Activated CD4-positive, CD25-positive, alpha-beta regulatory T cell treated with anti-CD3 and anti-CD28 coated beads, Interleukin-2, amount 50 U/mL, for 24 hours (primary cell): ENCODE measurements at regions not wholly inside any gene's neighbourhood (a gene's known extent, or its start where the extent isn't known, plus 50 kb on each side); places are given as distances from the start of the nearest gene placed in this dataset.

Experiments
- ATAC-seq, 2 donors: fragments of 150-1000 bp; cut with Tn5 transposase; one replicate each; pipeline ENCODE4 v1.10.0; 2021; ENCODE audit warnings: mild to moderate bottlenecking in 1 of 2, moderate library complexity in 1 of 2

DNA sequence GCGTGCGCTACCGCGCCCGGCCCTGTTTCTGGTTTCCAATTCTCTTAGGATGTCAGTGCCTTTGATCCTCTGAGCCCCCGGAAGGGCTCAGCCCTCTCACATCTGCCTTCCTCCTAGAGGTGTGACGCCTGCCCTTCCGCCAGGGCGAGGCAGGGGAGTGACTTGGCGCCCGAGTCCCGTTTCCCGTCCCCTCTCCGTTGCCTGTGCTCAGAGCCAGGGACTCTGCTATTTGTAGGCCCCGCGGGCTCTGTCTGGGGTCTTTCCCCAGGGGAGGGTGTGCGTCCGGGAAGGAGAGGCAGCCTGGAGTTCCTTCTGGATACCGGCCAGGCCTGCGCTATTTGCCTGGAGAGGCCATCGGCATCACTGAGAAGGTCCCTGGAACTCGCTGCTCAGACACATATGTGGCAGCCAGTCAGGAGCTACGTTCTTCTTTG is 103.7 kb upstream of the TAF1B start:
- ATAC-seq = peak; percentile 60 to 69

DNA sequence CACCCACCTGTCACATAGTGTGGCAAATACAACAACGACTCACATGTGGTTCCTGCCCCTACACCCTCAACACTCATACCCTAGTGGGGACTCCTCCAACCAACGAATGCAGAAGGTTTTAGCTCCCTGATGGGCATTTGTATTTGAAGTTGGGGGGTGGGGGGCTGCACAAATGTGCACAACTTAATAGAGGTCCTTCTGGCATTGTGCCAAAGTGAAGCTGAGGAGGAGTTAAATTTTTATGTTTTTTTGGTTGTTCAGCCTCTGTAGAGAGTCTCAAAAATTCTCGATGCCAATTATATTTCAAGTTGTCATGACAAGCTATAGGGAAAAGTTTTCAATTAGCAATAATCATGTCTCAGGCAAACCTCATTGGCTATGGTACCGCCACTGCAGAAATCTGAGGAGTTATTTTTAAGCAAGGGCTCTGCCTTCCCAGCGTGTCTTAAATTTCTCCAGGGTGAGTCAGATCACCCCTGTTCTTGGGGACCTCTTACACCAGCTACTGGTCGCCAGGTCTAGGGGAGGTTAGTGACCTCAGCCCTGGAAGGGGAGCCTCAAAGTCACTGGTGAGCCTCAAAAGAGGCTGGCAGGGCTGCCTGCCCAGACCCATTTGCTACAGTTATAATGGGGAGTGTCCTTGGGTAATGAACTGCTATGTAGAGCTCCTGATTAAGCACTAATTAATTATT is 102.7 kb upstream of the TAF1B start:
- ATAC-seq = no peak

DNA sequence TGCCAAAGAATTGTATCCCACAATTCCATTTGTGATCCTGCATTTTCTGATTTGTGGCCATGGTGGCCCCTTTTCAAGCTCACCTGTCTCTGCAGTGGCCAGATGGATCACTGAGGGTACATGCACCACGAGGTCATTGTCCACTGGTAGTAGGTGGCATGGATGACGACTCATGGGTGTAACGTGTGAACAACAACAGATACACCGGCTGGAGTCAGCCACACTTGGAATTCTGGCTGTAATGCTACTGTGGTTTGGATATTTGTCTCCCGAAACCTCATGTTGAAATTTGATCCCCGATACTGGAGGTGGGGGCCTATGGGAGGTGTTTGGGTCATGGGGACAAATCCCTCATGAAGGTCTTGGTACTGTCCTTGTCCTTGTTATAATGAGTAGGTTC is 102.2 kb upstream of the TAF1B start:
- no peak for ATAC-seq

DNA sequence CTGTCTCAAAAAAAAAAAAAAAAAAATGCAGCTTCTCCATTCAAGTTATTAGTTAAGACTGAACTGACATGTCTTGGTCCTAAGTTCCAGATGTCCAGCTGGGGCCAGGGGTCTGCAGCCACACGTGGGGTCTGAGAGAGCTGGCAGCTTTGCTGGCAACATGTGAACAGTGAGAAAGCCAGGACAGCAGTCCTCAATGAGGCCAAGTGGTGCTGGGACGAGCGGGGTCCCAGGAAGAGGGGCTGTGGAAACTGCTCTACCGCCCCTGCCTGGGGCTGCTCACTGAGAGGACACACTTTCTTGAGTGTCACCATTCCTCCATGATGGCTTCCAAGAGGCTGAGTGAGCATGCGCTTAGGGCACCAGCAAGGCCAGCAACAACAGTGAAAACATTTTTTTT is 100.7 kb upstream of the TAF1B start:
- no peak for ATAC-seq

DNA sequence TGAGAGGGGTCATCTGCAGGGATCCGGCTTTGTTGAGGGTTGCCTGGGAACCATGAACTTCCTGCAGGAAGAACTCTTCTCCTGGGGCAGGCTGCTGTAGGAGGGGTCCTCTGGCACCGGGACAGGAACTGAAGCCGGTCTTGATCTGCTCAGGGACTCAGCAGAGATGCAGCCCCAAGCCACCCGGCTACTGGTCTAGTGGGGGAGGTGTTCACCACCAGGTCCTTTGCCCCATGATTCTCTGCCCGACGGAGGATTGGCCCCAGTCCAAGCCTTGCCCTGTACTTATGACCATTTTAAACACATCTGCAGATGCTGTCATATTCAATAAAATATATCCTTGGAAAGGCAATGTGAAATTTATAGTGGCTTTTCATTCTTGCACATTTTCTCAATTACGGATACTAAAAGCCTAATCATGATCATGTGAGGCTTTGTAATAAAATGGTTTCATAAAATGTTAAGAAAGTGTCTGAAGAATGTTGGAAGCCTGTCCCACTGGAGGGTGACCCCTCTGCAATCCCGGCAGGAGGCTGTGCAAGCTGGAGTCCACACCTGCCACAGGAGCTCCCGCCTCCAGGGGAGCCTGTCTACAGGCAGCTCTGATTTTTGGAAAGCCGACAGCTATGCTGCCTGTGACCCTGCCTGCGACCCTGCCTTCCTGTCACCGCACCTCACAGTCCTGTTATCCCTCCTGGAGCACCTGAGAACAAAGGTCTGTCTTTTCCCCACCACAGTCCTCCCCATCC is 98.8 kb upstream of the TAF1B start:
- ATAC-seq = no peak

DNA sequence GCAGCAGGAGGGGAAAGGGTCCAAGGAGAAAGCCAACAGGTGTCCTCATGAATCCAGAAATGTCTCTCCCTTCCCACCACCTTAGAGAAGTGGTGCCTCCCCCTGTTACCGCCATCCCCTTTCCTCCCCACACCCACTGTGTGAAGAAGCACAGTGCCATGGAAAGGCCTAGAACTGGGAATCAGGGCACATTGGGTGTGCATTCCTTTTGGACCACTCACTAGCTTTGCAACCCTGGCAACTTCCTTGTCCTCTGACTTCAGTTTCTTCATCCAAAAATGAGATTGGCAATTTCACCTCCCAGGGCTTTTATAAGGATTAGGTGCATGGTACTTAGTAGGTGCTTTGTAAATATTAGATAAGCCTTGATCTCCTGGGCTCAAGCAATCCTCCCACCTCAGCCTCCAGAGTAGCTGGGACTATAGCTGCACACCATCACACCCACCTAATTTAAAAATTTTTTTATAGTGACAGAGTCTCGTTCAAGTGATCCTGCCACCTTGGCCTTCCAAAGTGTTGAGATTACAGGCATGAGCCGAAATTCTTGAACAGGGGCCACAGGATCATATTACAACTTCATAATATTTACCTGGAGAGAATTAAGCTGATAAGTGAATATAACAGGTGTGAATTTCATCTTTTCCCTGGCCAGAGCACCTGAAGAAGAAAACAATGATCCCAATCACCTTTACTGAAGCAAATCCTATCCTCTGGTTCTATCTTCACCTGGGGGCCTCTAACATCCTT is 97.9 kb upstream of the TAF1B start:
- no peak for ATAC-seq

DNA sequence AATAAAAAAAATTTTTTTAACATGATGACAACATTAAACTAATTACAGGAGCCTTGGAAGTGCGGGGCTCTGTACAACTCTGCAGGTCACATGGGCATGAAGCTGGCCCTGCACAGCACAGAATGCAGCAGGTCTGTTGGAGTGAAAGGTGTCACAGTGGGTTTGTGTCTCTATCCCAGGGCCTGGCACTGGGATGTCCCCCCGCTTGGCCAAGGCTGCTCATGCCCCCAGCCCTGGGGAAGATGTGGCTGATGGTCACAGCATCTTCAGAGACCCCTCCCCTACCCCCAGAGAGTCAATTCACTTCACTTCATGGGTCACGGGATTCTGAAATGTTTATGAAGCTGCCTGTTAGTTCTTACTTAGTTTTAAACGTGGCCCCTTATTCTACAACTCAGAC is 95.9 kb upstream of the TAF1B start:
- no peak for ATAC-seq

DNA sequence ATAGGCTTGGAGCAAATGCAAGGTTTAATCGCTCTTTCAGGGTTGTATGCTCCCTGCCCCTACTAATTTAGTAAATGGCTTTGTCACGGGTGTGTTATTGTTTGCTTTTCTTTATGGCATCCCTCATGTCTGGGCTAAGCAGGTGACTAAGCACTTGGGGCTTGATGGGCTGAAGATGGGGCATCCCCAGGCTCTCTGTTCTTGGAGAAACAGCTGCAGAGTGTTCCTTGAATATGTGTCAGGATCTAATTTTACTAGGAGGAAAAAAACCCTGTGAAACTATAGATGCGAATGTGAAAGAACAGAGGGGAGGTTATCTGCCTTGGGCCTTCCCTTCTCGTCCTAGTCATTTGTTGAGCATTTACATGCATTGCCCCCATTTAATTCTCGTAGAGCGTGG is 94.7 kb upstream of the TAF1B start:
- ATAC-seq = peak; percentile 55 to 61

DNA sequence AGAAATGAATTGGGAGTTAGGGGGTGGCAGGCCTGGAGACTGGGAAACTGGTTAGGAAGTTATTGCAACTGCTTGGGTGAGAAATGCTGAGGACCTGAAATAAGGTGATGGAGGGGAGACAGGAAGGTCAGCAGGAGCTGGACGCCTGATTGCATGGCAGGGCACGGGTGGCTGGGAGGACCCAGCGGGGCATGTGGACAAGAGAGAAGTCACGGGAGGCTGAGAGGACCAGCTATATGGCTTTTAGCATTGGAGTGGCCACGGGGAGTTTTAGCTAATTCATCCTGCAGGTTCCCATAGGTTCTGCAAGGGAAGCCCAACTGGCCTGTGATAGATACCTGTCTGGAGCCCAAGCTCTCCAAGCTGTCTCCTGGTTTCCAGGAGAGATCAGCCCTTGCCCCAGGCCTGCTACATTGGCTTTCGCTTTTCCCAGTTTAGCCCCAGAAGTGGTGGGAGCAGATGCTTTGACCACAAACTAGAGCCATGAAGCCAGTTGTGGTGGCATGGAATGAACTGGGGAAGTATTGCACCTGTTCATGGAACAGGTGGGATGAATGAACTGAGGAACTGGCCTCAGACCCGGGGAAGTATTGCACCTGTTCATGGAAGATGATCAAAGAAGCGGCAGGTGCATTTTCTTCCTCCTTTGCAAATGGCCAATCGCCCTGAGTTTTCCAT is 93.6 kb upstream of the TAF1B start:
- no peak for ATAC-seq

DNA sequence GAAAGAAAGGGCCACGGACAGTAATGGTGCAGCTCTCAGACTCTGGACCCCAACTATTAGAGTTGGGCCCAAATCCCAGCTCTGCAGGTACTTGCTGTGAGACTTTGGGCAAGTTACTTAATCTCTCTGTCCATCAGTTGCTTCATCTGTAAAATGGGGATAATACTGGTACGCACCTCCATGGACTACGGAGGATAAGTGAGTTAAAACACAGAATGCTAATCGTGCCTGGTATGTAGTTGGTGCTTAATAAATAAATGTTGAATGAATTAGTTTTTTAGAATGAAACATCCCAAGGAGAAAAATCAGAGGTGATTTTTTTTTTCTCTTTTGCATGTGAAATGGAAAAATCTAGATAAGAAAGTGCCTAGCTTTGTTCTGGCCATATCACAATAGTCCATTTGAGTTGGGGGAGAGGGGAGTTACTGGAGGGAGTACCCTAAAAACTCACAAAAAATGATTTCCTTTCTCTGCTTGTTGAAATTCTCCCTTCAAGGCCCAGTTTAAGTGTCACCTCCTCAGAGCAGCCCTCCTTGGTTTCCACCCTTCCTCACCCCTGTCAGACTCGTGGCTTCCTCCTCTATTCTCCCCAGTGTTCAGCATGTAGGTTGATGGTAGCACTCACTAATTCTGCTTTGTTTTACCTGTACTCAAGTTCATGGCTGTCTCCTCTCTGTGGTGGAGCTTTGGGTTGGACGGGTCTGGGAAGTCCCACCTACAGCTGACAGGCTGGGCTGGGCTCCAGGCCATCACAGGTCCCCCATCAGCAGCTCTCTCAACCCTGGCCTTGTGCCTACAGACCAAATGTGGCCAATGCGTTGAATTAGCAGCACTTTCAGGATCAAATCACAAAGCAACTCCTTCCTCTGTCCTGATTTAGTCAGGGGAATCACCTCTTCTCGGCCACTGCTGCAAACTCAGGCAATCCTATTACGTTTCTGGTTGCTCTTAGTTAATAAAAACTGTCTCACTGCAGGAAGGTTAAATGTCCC is 92.8 kb upstream of the TAF1B start:
- no peak for ATAC-seq

DNA sequence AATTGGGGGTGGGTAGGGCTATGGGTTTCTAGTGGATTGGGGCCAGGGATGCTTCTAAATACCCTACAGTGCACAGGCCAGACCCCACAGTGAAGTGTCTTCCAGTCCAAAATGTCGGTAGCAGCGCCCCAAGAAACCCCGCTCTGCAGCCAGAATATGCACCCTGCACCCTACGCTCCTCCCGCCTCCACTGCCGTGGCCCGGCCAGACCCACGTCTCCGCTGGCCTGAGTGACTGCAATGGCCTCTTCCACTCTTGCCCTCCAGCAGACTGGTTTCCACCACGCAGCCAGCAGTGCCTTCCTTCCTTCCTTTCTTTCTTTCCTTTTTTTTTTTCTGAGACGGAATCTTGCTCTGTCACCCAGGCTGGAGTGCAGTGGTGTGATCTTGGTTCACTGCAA is 91.4 kb upstream of the TAF1B start:
- ATAC-seq = no peak

DNA sequence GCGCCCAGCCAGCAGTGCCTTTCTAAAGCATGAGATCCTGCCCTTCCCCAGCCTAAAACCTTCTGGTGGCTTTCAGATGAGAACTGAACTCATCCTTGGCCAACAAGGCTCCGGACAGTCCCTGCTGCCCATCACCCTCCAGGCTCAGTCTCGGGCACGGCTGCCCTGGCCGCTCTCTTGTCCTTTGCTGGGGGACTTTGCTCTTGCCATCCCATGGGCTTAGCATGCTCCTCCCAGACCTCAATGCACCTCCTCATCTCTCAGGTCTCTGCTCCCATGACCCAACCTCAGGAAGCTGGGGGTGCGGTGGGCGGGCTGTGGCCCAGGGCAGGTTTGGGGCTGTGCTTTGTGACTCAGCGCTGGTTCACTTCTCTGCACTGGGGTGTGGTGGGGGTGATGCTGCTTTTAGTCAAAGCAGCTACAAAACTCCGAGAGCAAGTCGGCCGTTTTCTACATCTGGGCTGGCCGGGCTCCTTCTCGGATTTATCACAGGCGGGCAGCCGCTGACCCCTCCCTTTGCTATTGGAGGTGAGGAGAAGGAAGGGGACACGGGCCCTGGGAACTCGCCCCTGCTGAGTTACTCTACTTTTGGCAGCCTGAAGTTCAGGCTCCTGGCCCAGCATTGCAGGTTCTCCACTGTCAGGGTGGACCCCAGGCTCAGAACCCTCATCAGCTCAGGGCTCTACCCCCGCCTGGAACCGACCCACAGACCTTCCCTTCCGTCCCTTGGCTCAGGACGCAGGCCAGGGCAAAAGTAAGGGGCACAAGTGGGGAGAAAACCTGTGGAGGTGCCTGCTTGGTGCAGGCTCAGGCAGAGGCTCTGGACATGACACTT is 90.6 kb upstream of the TAF1B start:
- ATAC-seq = peak; percentile 77 to 79

DNA sequence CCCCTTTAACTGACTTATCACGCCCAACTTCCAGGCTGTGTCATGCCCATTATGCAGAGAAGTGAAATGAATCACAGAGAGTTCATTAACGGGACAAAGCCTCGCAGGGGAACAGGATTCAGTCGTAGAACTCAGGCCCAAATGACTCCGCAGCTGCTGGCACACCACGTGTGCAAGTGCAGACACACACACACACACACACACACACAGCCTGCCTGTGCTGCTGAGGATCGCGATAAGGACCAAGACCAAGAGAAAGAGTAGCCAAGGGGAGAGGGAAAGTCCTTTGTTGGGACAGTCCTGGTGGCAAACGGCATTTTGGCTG is 90.0 kb upstream of the TAF1B start:
- peak; percentile 75 to 76 for ATAC-seq

DNA sequence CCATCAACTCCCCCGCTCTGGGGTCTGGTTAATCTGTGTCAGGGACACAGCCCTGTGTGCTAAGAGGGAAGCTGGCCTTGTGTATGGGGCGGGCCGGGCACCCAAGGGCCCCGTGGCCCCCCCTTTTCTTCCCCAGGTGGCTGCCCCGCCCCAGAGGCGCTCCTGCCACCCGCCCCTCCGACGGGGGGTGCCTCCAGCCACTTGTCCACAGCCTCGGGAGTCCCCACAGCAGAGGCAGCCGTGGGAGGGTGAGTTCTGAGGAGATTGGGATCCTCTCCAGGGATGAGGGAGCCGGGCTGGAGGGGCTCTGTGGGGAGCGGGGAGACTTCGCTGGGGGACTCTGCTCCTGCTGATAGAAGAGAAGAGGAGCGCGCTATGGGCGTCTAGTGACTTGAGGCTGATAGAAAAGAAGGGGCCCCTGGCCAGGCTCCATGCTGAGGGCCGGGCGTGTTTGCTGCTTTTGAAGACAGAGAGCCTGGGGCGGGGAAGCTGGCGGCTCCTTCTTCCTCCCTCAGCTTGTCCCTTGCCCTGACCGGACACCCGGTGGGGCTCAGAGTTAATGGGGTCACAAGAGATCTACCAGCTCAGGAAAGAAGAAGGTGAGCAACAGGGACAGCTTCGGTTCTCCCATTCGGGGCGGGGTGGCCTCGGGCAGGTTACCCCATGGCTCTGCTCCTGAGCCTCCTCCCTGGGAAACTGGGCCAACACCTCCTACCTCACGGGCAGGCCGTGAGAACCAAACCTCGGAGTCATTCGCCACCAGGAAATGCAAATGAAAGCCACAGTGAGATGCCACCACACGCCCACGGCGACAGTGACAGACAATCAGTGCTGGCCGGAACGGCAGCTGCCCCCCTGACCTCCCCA is 89.4 kb upstream of the TAF1B start:
- ATAC-seq = peak; percentile 10 to 25

DNA sequence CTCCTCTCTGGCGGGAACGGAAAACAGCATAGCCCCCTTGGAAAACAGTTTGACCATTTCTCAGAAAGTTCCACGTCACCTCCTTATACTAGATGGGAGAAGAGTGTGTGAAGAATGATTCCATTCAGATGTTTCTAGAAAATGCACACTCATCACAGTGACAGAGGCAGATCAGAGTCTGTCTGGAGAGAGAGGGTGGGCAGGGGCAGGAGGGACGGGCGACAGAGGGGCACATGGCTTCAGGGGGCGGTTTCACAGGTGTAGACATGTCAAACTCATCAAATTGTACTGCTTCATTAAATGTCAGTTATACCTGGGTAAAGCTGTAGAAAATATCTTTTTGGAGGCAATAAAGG is 88.8 kb upstream of the TAF1B start:
- ATAC-seq = no peak

DNA sequence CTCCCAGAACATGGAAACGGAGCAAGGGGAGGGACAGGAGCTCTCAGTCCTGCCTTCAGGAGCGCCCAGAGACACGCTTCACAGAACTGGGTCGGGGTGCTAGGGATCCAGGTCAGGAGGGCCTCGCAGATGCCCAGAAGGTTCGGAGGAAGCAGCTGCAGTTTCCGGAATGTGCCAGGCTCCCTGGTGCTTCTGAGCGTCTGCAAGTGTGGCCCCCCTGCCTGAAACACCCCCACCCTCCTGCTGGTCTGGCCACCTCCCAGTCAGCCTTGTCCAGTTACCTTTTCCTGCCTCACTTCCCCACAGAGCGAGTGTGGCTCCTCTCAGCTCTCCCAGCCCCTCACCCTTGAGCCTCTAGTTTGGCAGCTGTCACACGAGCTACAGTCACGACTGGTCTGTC is 88.3 kb upstream of the TAF1B start:
- no peak for ATAC-seq

DNA sequence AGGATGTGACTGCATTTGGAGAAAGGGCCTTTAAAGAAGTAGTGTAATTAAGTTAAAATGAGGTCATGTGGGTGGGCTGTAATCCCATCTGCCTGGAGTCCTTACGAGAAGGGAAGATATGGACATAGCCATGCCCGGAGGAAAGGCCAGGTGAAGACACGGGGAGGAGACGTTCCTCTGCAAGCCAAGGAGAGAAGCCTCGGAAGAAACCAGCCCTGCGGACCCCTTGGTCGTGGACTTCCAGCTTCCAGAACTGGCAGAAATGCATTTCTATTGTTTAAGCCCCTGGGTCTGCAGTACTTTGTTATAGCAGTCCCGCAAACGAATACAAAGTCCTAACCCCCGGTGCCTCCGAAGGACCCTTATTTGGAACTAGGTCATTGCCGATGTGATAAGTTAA is 87.6 kb upstream of the TAF1B start:
- no peak for ATAC-seq

DNA sequence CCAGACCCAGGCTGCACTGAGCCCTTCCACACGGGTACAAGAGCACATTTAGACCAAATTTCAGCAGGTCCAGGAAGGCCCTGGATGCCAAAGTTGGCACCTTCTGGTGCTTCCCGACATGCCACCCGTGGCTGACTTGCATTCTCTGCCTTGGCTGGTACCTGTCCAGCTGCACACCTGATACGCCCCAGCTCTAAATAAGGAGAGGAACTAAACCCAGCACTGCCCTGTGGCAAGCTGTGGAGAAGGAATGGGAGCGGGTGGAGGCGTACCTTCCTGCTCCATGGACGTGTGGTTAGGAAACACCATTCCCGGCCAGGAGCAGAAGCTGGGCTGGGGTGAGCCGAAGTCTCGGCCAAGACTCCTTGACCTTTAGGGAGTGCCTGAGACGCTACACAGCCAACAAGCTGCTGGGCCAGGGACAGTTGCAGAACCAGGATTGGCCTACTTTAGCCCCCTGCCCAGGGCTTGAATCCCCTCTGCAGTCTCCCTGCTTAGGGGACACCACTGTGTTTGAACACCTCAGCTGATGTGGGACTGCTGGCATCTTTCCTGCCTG is 86.5 kb upstream of the TAF1B start:
- ATAC-seq = no peak

DNA sequence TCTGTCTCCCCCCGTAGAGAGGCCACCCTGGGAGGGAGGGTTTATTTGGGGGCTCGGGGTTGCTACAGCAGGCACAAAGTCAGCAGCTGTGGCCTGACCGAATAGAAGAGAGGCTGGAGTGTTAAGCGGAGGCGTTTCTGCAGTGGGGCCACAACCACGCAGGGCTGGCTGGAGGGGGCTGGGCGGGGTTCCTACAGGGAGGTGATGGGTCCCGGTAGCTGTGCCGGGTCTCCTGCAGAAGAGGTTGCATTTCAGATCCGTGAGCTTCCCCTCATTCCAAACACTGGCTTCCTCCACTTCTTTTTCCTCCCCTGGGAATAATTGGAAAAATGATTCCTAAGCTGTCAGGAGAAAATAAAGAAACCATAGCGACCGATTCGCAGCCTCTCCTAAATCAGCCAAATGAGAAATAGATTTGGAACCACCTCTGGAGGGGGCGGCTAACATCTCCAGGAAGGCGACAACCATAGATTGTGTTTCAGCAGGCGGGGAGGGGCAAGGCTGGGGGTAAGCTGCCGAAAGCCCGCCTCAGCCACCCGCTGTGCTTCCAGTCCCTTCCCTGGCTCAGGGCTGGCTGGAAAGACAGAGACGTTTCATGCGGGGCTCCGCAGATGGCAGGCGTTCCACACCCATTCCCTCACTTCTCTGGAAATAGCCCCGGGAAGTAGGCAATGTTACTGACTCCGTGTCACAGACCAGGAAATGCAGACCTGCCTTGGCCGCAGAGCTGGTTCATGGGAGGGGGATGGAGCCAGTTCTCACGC is 85.6 kb upstream of the TAF1B start:
- no peak for ATAC-seq
